CD4-positive, alpha-beta T cell treated with Interleukin-2 at 100 ng/mL for 4 hours (primary cell): ENCODE measurements at regions not wholly inside any gene's neighbourhood (a gene's known extent, or its start where the extent isn't known, plus 50 kb on each side); places are given as distances from the start of the nearest gene placed in this dataset.
"Not testable (repeated sequence)": the region's sequence is repeated elsewhere in the genome, so short reads cannot be mapped to it uniquely, and the experiment has no call there.

Experiments
- DNase-seq: peaks from one replicate; pipeline ENCODE4 v3.0.0-alpha.2; 2020; ENCODE audit warnings: low spot score

GRCh38 chr3:101913168-101913567 lies 63.9 kb downstream of the NFKBIZ start:
- no peak for DNase-seq

- not testable (repeated sequence) for DNase-seq
These were observed 68.4 kb downstream of the NFKBIZ start for GRCh38 chr3:101917761-101918160.

GRCh38 chr3:101922151-101922725 lies 72.9 kb downstream of the NFKBIZ start:
- not testable (repeated sequence) for DNase-seq

GRCh38 chr3:101924621-101925020 lies 75.3 kb downstream of the NFKBIZ start:
- DNase-seq: not testable (repeated sequence)

- not testable (repeated sequence) for DNase-seq
These were observed 75.8 kb downstream of the NFKBIZ start for GRCh38 chr3:101925124-101925523.

GRCh38 chr3:101925564-101925963 lies 76.2 kb downstream of the NFKBIZ start:
- DNase-seq: no peak

- no peak for DNase-seq
These were observed 77.3 kb downstream of the NFKBIZ start for GRCh38 chr3:101926594-101927105.

- DNase-seq: no peak
These were observed 79.6 kb downstream of the NFKBIZ start for GRCh38 chr3:101928890-101929289.

GRCh38 chr3:101931081-101931480 lies 81.8 kb downstream of the NFKBIZ start:
- DNase-seq: no peak

- DNase-seq: no peak
These were observed 83.2 kb downstream of the NFKBIZ start for GRCh38 chr3:101932326-101933068.

GRCh38 chr3:101936419-101937356 lies 87.4 kb downstream of the NFKBIZ start:
- DNase-seq: peak; percentile 79

- no peak for DNase-seq
These were observed 89.0 kb downstream of the NFKBIZ start for GRCh38 chr3:101938262-101938847.

GRCh38 chr3:101939361-101940049 lies 90.2 kb downstream of the NFKBIZ start:
- no peak for DNase-seq

GRCh38 chr3:101940521-101941317 lies 91.4 kb downstream of the NFKBIZ start:
- DNase-seq: no peak

- no peak for DNase-seq
These were observed 92.2 kb downstream of the NFKBIZ start for GRCh38 chr3:101941318-101942040.

GRCh38 chr3:101942356-101942755 lies 93.0 kb downstream of the NFKBIZ start:
- no peak for DNase-seq

GRCh38 chr3:101943029-101943428 lies 93.7 kb downstream of the NFKBIZ start:
- no peak for DNase-seq

GRCh38 chr3:101944308-101944707 lies 95.0 kb downstream of the NFKBIZ start:
- no peak for DNase-seq

- no peak for DNase-seq
These were observed 96.7 kb downstream of the NFKBIZ start for GRCh38 chr3:101945980-101946379.

- DNase-seq: no peak
These were observed 97.6 kb downstream of the NFKBIZ start for GRCh38 chr3:101946906-101947305.
